IMR-90 (cell line): ENCODE measurements at regions not wholly inside any gene's neighbourhood (a gene's known extent, or its start where the extent isn't known, plus 50 kb on each side); places are given as distances from the start of the nearest gene placed in this dataset.

Experiments
- ATAC-seq: fragments of 200-7000 bp; cut with Tn5 transposase; 2 replicates; pipeline ENCODE4 v1.9.1; 2020; ENCODE audit warnings: low read depth, mild to moderate bottlenecking, moderate library complexity
- BruUV-seq: library from RNA; stranded (reverse); fragments of 400-500 nt; replicated peaks from 2 replicates; lab custom pipeline; 2021; lab: Mats Ljungman, UMichigan
- CTCF ChIA-PET: fragments of 300-600 bp; formaldehyde crosslinking; extraction: SDS; loops from one replicate; lab custom pipeline; 2021; ENCODE audit warnings: antibody characterized with exemption; lab: Yijun Ruan, JAX
- POLR2A ChIA-PET: fragments of 300-600 bp; sonication (Branson Sonifier 250); formaldehyde crosslinking; loops from one replicate; lab custom pipeline; 2022; ENCODE audit warnings: antibody characterized with exemption; ENCODE audit not compliant: unreplicated experiment; lab: Charles Lee
- DNase-seq: peaks from one replicate; pipeline ENCODE4 v3.0.0; 2013
- H2AFZ ChIP-seq: replicated peaks from 2 replicates; pipeline ENCODE3; 2013; ENCODE audit warnings: low read length, mild to moderate bottlenecking; ENCODE audit not compliant: poor library complexity
- H2AK5ac ChIP-seq: 2 replicates; pipeline ENCODE4 v1.6.1; 2013; ENCODE audit warnings: low read depth, low read length, inconsistent platforms
- H2AK9ac ChIP-seq: replicated peaks from 2 replicates; pipeline ENCODE3; 2013; ENCODE audit warnings: mild to moderate bottlenecking, low read depth, low read length, moderate library complexity; ENCODE audit not compliant: poor library complexity
- H2BK120ac ChIP-seq: 2 replicates; pipeline ENCODE4 v1.6.1; 2013; ENCODE audit warnings: low read depth, low read length, inconsistent platforms
- H2BK15ac ChIP-seq: 3 replicates; pipeline ENCODE4 v1.6.1; 2013; ENCODE audit warnings: low read depth, low read length, inconsistent platforms
- H2BK20ac ChIP-seq: 2 replicates; pipeline ENCODE4 v1.6.1; 2013; ENCODE audit warnings: low read depth, mild to moderate bottlenecking, inconsistent platforms, low read length, moderate library complexity
- H2BK5ac ChIP-seq: 2 replicates; pipeline ENCODE4 v1.6.1; 2013; ENCODE audit warnings: mild to moderate bottlenecking, low read depth, low read length, inconsistent platforms; ENCODE audit not compliant: poor library complexity, severe bottlenecking
- H3K14ac ChIP-seq: replicated peaks from 2 replicates; pipeline ENCODE4 v1.6.1; 2013; ENCODE audit warnings: low read depth, low read length, inconsistent platforms
- H3K18ac ChIP-seq: 2 replicates; pipeline ENCODE4 v1.6.1; 2013; ENCODE audit warnings: low read depth, low read length, control low read depth
- H3K23ac ChIP-seq: 2 replicates; pipeline ENCODE4 v1.6.1; 2013; ENCODE audit warnings: low read depth, low read length, inconsistent platforms
- H3K27ac ChIP-seq: 2 replicates; pipeline ENCODE4 v1.5.1; 2013; ENCODE audit warnings: mild to moderate bottlenecking, control low read depth, low read length; ENCODE audit not compliant: insufficient read depth
- H3K27me3 ChIP-seq: 2 replicates; pipeline ENCODE4 v1.6.1; 2013; ENCODE audit warnings: low read length; ENCODE audit not compliant: control insufficient read depth, insufficient read depth
- H3K36me3 ChIP-seq: 2 replicates; pipeline ENCODE4 v1.6.1; 2013; ENCODE audit warnings: low read length, mixed read lengths; ENCODE audit not compliant: control insufficient read depth, insufficient read depth
- H3K4ac ChIP-seq: 2 replicates; pipeline ENCODE4 v1.6.1; 2013; ENCODE audit warnings: low read depth, low read length, inconsistent platforms
- H3K4me1 ChIP-seq: 2 replicates; pipeline ENCODE4 v1.6.1; 2013; ENCODE audit warnings: low read length, mixed read lengths; ENCODE audit not compliant: control insufficient read depth, insufficient read depth
- H3K4me2 ChIP-seq: 2 replicates; pipeline ENCODE4 v1.6.1; 2013; ENCODE audit warnings: low read depth, mild to moderate bottlenecking, control low read depth, low read length, moderate library complexity
- H3K4me3 ChIP-seq: 2 replicates; pipeline ENCODE4 v1.5.1; 2013; ENCODE audit warnings: low read depth, mild to moderate bottlenecking, control low read depth, low read length, moderate library complexity; ENCODE audit not compliant: insufficient read depth
- H3K56ac ChIP-seq: 2 replicates; pipeline ENCODE4 v1.6.1; 2013; ENCODE audit warnings: low read length, inconsistent platforms; ENCODE audit not compliant: insufficient read depth; ENCODE audit errors: extremely low read depth
- H3K79me1 ChIP-seq, 2 experiments: 2 replicates each; pipeline ENCODE4 v1.6.1; 2013; ENCODE audit warnings: low read length in 2 of 2, inconsistent platforms in 1 of 2, low read depth in 1 of 2
- H3K9ac ChIP-seq: 2 replicates; pipeline ENCODE4 v1.6.1; 2013; ENCODE audit warnings: low read depth, low read length, control low read depth
- H3K9me1 ChIP-seq: 2 replicates; pipeline ENCODE4 v1.6.1; 2013; ENCODE audit warnings: low read length, inconsistent platforms; ENCODE audit not compliant: insufficient read depth
- H3K9me3 ChIP-seq: 2 replicates; pipeline ENCODE4 v1.6.1; 2013; ENCODE audit warnings: low read length; ENCODE audit not compliant: control insufficient read depth, insufficient read depth
- H4K20me1 ChIP-seq: 2 replicates; pipeline ENCODE4 v1.6.1; 2013; ENCODE audit warnings: low read length, inconsistent platforms; ENCODE audit not compliant: insufficient read depth
- H4K5ac ChIP-seq: 2 replicates; pipeline ENCODE4 v1.6.1; 2013; ENCODE audit warnings: mild to moderate bottlenecking, low read depth, low read length, control low read depth
- H4K8ac ChIP-seq, 2 experiments: 2 replicates each; pipeline ENCODE4 v1.6.1; 2013; ENCODE audit warnings: low read depth in 2 of 2, low read length in 2 of 2, control low read depth in 1 of 2, inconsistent platforms in 1 of 2
- H4K91ac ChIP-seq: 2 replicates; pipeline ENCODE4 v1.6.1; 2013; ENCODE audit warnings: low read depth, low read length, inconsistent platforms; ENCODE audit not compliant: insufficient read depth
- BHLHE40 ChIP-seq: fragments of 150-350 bp; IDR thresholded peaks from 2 replicates; pipeline ENCODE4 v1.6.1; 2016; ENCODE audit warnings: mild to moderate bottlenecking, low read depth, low read length
- CEBPB ChIP-seq: IDR thresholded peaks from 2 replicates; pipeline ENCODE4 v1.6.1; 2012; ENCODE audit warnings: low read depth, low read length, improper control_type of control experiment
- CHD1 ChIP-seq: IDR thresholded peaks from 2 replicates; pipeline ENCODE4 v1.6.1; 2012; ENCODE audit warnings: low read depth, low read length, improper control_type of control experiment
- ELK1 ChIP-seq: fragments of 150-350 bp; IDR thresholded peaks from 2 replicates; pipeline ENCODE4 v1.6.1; 2016; ENCODE audit warnings: low read depth, mild to moderate bottlenecking, low read length, moderate library complexity, borderline replicate concordance
- FOS ChIP-seq: fragments of 150-350 bp; IDR thresholded peaks from 2 replicates; pipeline ENCODE4 v1.6.1; 2016; ENCODE audit warnings: low read depth, low read length
- MAFK ChIP-seq: IDR thresholded peaks from 2 replicates; pipeline ENCODE4 v1.6.1; 2012; ENCODE audit warnings: low read depth, low read length, improper control_type of control experiment
- MAZ ChIP-seq: IDR thresholded peaks from 2 replicates; pipeline ENCODE4 v1.6.1; 2012; ENCODE audit warnings: low read depth, mild to moderate bottlenecking, low read length, improper control_type of control experiment, moderate library complexity, borderline replicate concordance
- MXI1 ChIP-seq: IDR thresholded peaks from 2 replicates; pipeline ENCODE4 v1.6.1; 2012; ENCODE audit warnings: low read depth, mild to moderate bottlenecking, low read length, moderate library complexity, borderline replicate concordance
- NFE2L2 ChIP-seq: fragments of 150-350 bp; IDR thresholded peaks from 2 replicates; pipeline ENCODE4 v1.6.1; 2016; ENCODE audit warnings: low read depth, mild to moderate bottlenecking, low read length
- RAD21 ChIP-seq: IDR thresholded peaks from 2 replicates; pipeline ENCODE4 v1.6.1; 2012; ENCODE audit warnings: low read length, improper control_type of control experiment
- RCOR1 ChIP-seq: IDR thresholded peaks from 2 replicates; pipeline ENCODE4 v1.6.1; 2012; ENCODE audit warnings: mild to moderate bottlenecking, low read length, improper control_type of control experiment; ENCODE audit not compliant: insufficient replicate concordance
- RFX5 ChIP-seq: IDR thresholded peaks from 2 replicates; pipeline ENCODE4 v1.8.0; 2012; ENCODE audit warnings: low read depth, mild to moderate bottlenecking, low read length, moderate library complexity
- SMC3 ChIP-seq: fragments of 150-350 bp; IDR thresholded peaks from 2 replicates; pipeline ENCODE4 v1.6.1; 2016; ENCODE audit warnings: low read depth, mild to moderate bottlenecking, antibody characterized with exemption, low read length, moderate library complexity
- WGBS, 2 experiments: methylation state at CpG; one replicate each; pipeline versions ENCODE4 v1.1.5 to v1.1.7; 2013; ENCODE audit warnings: missing lambda C conversion rate in 2 of 2; ENCODE audit not compliant: insufficient read length in 1 of 2; ENCODE audit errors: extremely low coverage in 2 of 2; 5-methylcytosine and 5-hydroxymethylcytosine counted together
- dilution Hi-C: fragments of 300-500 bp; cut with HindIII; formaldehyde crosslinking; loops from one replicate; pipeline ENCODE4 v1.14.3; 2018; ENCODE audit warnings: low sequenced_read_pairs; ENCODE audit not compliant: unreplicated experiment
- in situ Hi-C: fragments of 300-500 bp; cut with MboI; formaldehyde crosslinking; loops from 3 replicates; pipeline ENCODE4 v1.14.3; 2019; ENCODE audit warnings: low sequenced_read_pairs, inconsistent platforms, mixed read lengths
- intact Hi-C: fragments of 100-400 bp; cut with micrococcal nuclease; formaldehyde crosslinking; loops from 2 replicates; pipeline ENCODE4 v1.10.0; 2022
- TF ChIP-seq, protein P1 (sequence below): fragments of 150-350 bp; IDR thresholded peaks from 2 replicates; pipeline ENCODE4 v1.6.1; 2017; ENCODE audit warnings: mild to moderate bottlenecking, antibody characterized with exemption, low read length, low read depth
- TF ChIP-seq, protein P2 (sequence below): conservative IDR thresholded peaks from 2 replicates; pipeline ENCODE4 v1.5.1; 2012; ENCODE audit warnings: mild to moderate bottlenecking, low read depth, low read length, improper control_type of control experiment

GRCh38 chr17:77735566-77736198, 222.8 kb upstream of the TNRC6C start:
- Histone ChIP-seq H3K9me3 (peaks cover 2% of the 10 kb centered on the region; the same call in 1 of the 2 replicates), H4K91ac (no peak overlapping the region), H2AK9ac (no peak overlapping the region), H2BK120ac (no peak overlapping the region), H3K27ac (no peak overlapping the region), H3K9me1 (no peaks in the 10 kb centered on the region), H4K5ac (no peak overlapping the region), H3K9ac (no peak overlapping the region), H4K20me1 (no peaks in the 10 kb centered on the region), H3K23ac (no peak overlapping the region), H3K27me3 (peaks cover 31% of the 10 kb centered on the region), H3K4ac (no peak overlapping the region), H3K79me1 (no peaks in the 10 kb centered on the region), H3K4me3 (no peak overlapping the region), H2BK15ac (no peak overlapping the region), H2BK5ac (no peak overlapping the region), H3K56ac (no peak overlapping the region), H3K14ac (no peak overlapping the region), H3K18ac (no peak overlapping the region; the same call in 1 of the 2 replicates), H3K36me3 (no peaks in the 10 kb centered on the region), H3K4me2 (peak overlapping the region; percentile 26; the same call in 1 of the 2 replicates), H2BK20ac (no peak overlapping the region), H4K8ac (no peak overlapping the region), H2AFZ (peak overlapping the region; percentile 67), H2AK5ac (no peak overlapping the region), H3K4me1 (peaks cover 7% of the 10 kb centered on the region; the same call in 1 of the 2 replicates)
- dilution Hi-C loops, result no loop called here
- TF ChIP-seq, protein P1, sequence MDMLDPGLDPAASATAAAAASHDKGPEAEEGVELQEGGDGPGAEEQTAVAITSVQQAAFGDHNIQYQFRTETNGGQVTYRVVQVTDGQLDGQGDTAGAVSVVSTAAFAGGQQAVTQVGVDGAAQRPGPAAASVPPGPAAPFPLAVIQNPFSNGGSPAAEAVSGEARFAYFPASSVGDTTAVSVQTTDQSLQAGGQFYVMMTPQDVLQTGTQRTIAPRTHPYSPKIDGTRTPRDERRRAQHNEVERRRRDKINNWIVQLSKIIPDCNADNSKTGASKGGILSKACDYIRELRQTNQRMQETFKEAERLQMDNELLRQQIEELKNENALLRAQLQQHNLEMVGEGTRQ, result no peak
- TF ChIP-seq MAFK (no peak), MAZ (no peak), CHD1 (no peak), MXI1 (no peak), FOS (no peak), BHLHE40 (no peak), SMC3 (no peak), RAD21 (no peak), RFX5 (no peak), NFE2L2 (no peak), RCOR1 (no peak), CEBPB (no peak), ELK1 (no peak)
- TF ChIP-seq, protein P2, sequence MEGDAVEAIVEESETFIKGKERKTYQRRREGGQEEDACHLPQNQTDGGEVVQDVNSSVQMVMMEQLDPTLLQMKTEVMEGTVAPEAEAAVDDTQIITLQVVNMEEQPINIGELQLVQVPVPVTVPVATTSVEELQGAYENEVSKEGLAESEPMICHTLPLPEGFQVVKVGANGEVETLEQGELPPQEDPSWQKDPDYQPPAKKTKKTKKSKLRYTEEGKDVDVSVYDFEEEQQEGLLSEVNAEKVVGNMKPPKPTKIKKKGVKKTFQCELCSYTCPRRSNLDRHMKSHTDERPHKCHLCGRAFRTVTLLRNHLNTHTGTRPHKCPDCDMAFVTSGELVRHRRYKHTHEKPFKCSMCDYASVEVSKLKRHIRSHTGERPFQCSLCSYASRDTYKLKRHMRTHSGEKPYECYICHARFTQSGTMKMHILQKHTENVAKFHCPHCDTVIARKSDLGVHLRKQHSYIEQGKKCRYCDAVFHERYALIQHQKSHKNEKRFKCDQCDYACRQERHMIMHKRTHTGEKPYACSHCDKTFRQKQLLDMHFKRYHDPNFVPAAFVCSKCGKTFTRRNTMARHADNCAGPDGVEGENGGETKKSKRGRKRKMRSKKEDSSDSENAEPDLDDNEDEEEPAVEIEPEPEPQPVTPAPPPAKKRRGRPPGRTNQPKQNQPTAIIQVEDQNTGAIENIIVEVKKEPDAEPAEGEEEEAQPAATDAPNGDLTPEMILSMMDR, result no peak
- ChIA-PET POLR2A (no interaction called here), CTCF (no interaction called here)
- 0% methylated on average over 3 of the region's 7 CpGs; no CpG with 5 or more reads in 1 of the 2 experiments for WGBS, 2 experiments
- intact Hi-C loops, result loop anchor here (10.0 kb wide), 1 partner anchor 279 kb away; no protein-coding TSS in a partner anchor
- ATAC-seq (peak; percentile 61), DNase-seq (no peak)
- in situ Hi-C loops, result no loop called here
- BruUV-seq, result no TSS peak
